OCI-LY7 (cell line): ENCODE measurements at regions not wholly inside any gene's neighbourhood (a gene's known extent, or its start where the extent isn't known, plus 50 kb on each side); places are given as distances from the start of the nearest gene placed in this dataset.

ENCODE experiments used
- EZH2phosphoT487 ChIP-seq: fragments of 200-600 bp; sonication (generic); IDR thresholded peaks from 2 replicates; pipeline ENCODE4 v1.6.1; 2018; ENCODE audit warnings: low read depth, borderline replicate concordance, mild to moderate bottlenecking, mixed run types, antibody characterized with exemption, low read length, moderate library complexity, mixed read lengths
- TF ChIP-seq, protein P1 (sequence below): fragments of 200-600 bp; sonication (generic); conservative IDR thresholded peaks from 2 replicates; pipeline ENCODE4 v1.5.1; 2014; ENCODE audit warnings: mild to moderate bottlenecking, antibody characterized with exemption, low read length, moderate library complexity, mixed read lengths

GRCh38 chr6:114735025-114735735, 392.4 kb upstream of the HS3ST5 start:
- TF ChIP-seq, protein P1, sequence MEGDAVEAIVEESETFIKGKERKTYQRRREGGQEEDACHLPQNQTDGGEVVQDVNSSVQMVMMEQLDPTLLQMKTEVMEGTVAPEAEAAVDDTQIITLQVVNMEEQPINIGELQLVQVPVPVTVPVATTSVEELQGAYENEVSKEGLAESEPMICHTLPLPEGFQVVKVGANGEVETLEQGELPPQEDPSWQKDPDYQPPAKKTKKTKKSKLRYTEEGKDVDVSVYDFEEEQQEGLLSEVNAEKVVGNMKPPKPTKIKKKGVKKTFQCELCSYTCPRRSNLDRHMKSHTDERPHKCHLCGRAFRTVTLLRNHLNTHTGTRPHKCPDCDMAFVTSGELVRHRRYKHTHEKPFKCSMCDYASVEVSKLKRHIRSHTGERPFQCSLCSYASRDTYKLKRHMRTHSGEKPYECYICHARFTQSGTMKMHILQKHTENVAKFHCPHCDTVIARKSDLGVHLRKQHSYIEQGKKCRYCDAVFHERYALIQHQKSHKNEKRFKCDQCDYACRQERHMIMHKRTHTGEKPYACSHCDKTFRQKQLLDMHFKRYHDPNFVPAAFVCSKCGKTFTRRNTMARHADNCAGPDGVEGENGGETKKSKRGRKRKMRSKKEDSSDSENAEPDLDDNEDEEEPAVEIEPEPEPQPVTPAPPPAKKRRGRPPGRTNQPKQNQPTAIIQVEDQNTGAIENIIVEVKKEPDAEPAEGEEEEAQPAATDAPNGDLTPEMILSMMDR, result 0 out of 2 replicates have a peak, but pooled peaks have one; percentile 7
- TF ChIP-seq EZH2phosphoT487, result no peak
